EL (cell line): ENCODE measurements at regions not wholly inside any gene's neighbourhood (a gene's known extent, or its start where the extent isn't known, plus 50 kb on each side); places are given as distances from the start of the nearest gene placed in this dataset.
"Not testable (repeated sequence)": the region's sequence is repeated elsewhere in the genome, so short reads cannot be mapped to it uniquely, and the experiment has no call there.

Experiments
- DNase-seq: peaks from one replicate; pipeline ENCODE4 v3.0.0-alpha.2; 2016

GRCh38 chr4:149116806-149117205, 674.6 kb upstream of the NR3C2 start:
- DNase-seq, result no peak

- peak; percentile 84 for DNase-seq
Observed at GRCh38 chr4:149113804-149114430, 671.7 kb upstream of the NR3C2 start.

GRCh38 chr4:149112109-149112508, 669.9 kb upstream of the NR3C2 start:
- no peak for DNase-seq

GRCh38 chr4:149110481-149110880, 668.3 kb upstream of the NR3C2 start:
- no peak for DNase-seq

GRCh38 chr4:149108626-149109025, 666.4 kb upstream of the NR3C2 start:
- DNase-seq, result peak; percentile 29

- DNase-seq, result no peak
Observed at GRCh38 chr4:149102765-149103164, 660.6 kb upstream of the NR3C2 start.

GRCh38 chr4:149101649-149102048, 659.4 kb upstream of the NR3C2 start:
- DNase-seq, result no peak

GRCh38 chr4:149095811-149096210, 653.6 kb upstream of the NR3C2 start:
- no peak for DNase-seq

- no peak for DNase-seq
Observed at GRCh38 chr4:149095001-149095400, 652.8 kb upstream of the NR3C2 start.

- no peak for DNase-seq
Observed at GRCh38 chr4:149084144-149084543, 641.9 kb upstream of the NR3C2 start.

- peak; percentile 7 for DNase-seq
Observed at GRCh38 chr4:149077181-149077580, 635.0 kb upstream of the NR3C2 start.

GRCh38 chr4:149076401-149076800, 634.2 kb upstream of the NR3C2 start:
- no peak for DNase-seq

- DNase-seq, result no peak
Observed at GRCh38 chr4:149072384-149072783, 630.2 kb upstream of the NR3C2 start.

GRCh38 chr4:149065753-149066152, 623.5 kb upstream of the NR3C2 start:
- DNase-seq, result no peak

GRCh38 chr4:149062997-149063396, 620.8 kb upstream of the NR3C2 start:
- DNase-seq, result no peak

GRCh38 chr4:149057594-149057993, 615.4 kb upstream of the NR3C2 start:
- DNase-seq, result no peak

- DNase-seq, result no peak
Observed at GRCh38 chr4:149056615-149057014, 614.4 kb upstream of the NR3C2 start.

GRCh38 chr4:149055624-149056023, 613.4 kb upstream of the NR3C2 start:
- DNase-seq, result no peak

GRCh38 chr4:149050840-149051239, 608.6 kb upstream of the NR3C2 start:
- DNase-seq, result no peak

GRCh38 chr4:149048451-149049143, 606.4 kb upstream of the NR3C2 start:
- DNase-seq, result no peak

- DNase-seq, result peak; percentile 4
Observed at GRCh38 chr4:149047368-149047767, 605.2 kb upstream of the NR3C2 start.

GRCh38 chr4:149045731-149046130, 603.5 kb upstream of the NR3C2 start:
- no peak for DNase-seq

GRCh38 chr4:149039786-149040185, 597.6 kb upstream of the NR3C2 start:
- not testable (repeated sequence) for DNase-seq

- DNase-seq, result peak; percentile 3
Observed at GRCh38 chr4:149031399-149031798, 589.2 kb upstream of the NR3C2 start.
